ENCODE measurements at regions not wholly inside any gene's neighbourhood (a gene's known extent, or its start where the extent isn't known, plus 50 kb on each side); places are given as distances from the start of the nearest gene placed in this dataset.
A peak's percentile ranks its signal among the peaks of the same experiment; 100 is the strongest.
"Not testable (repeated sequence)": the region's sequence is repeated elsewhere in the genome, so short reads cannot be mapped to it uniquely, and the experiment has no call there.

DNA sequence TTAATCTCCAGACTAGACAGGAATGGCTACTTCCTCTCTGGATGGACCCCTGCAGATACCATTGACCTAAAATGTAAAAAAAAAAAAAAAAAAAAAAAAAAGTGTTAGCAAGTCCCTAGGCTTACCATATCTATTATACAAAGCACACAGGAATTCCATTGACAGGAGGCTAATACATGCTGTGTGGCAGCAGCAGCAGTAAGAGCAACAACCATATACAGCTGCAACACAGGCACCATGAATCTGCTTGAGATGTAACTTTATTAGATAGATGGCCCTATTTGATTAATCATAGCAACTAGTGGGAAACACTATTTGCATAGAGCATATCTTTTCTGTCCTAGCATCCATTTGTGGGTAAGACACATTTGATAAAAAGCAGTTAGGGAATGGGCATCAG, 1447.1 kb downstream of the FAM181B start:
- H3K4me3 ChIP-seq (ENCODE audit: low read depth in 1 of 3, low read length in 3 of 3) = no peak overlapping the region
- H3K36me3 ChIP-seq (ENCODE audit: control insufficient read depth in 3 of 3, insufficient read depth in 2 of 3, low read depth in 1 of 3, low read length in 3 of 3) = no peaks in the 10 kb centered on the region
- no peak for FAIRE-seq
- H3K27me3 ChIP-seq (ENCODE audit: control insufficient read depth in 3 of 3, insufficient read depth in 3 of 3, low read length in 3 of 3) = no peaks in the 10 kb centered on the region
- peaks cover 0 to 15% of the 10 kb centered on the region in 2 donors for H3K9me3 ChIP-seq (ENCODE audit: control insufficient read depth in 2 of 2, insufficient read depth in 1 of 2, low read depth in 1 of 2, low read length in 1 of 2)
- no peak overlapping the region for H3K27ac ChIP-seq (ENCODE audit: low read depth in 1 of 3, low read length in 2 of 3)
- H3K4me1 ChIP-seq (ENCODE audit: control insufficient read depth in 3 of 3, insufficient read depth in 2 of 3, low read depth in 1 of 3, low read length in 2 of 3) = no peaks in the 10 kb centered on the region
- DNase-seq = no peak

DNA sequence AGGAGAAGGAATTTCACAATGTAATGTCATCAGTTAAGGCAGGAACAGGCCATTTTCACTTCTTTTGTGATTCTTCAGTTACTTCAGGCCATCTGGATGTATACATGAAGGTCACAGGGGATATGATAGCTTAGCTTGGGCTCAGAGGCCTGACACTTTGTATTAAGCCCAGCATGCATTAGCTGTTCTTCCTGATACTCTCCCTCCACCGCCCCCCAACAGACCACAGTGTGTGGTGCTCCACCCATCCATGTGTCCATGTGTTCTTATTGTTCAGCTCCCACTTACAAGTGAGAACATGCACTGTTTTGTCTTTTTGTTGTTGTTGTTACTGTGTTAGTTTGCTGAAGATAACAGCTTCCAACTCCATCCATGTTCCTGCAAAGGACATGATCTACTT, 1453.4 kb downstream of the FAM181B start:
- H3K27me3 ChIP-seq (ENCODE audit: control insufficient read depth in 3 of 3, insufficient read depth in 3 of 3, low read length in 3 of 3); DNase-seq; H3K36me3 ChIP-seq (ENCODE audit: control insufficient read depth in 3 of 3, insufficient read depth in 2 of 3, low read depth in 1 of 3, low read length in 3 of 3); H3K4me3 ChIP-seq (ENCODE audit: low read depth in 1 of 3, low read length in 3 of 3); H3K4me1 ChIP-seq (ENCODE audit: control insufficient read depth in 3 of 3, insufficient read depth in 2 of 3, low read depth in 1 of 3, low read length in 2 of 3); FAIRE-seq; H3K27ac ChIP-seq (ENCODE audit: low read depth in 1 of 3, low read length in 2 of 3): not testable (repeated sequence)
- WGBS, 3 donors = 91 to 100% (median 97%) methylated on average over 1 of the region's 1 CpG
- peaks cover 0 to 11% of the 10 kb centered on the region in 2 donors for H3K9me3 ChIP-seq (ENCODE audit: control insufficient read depth in 2 of 2, insufficient read depth in 1 of 2, low read depth in 1 of 2, low read length in 1 of 2)

DNA sequence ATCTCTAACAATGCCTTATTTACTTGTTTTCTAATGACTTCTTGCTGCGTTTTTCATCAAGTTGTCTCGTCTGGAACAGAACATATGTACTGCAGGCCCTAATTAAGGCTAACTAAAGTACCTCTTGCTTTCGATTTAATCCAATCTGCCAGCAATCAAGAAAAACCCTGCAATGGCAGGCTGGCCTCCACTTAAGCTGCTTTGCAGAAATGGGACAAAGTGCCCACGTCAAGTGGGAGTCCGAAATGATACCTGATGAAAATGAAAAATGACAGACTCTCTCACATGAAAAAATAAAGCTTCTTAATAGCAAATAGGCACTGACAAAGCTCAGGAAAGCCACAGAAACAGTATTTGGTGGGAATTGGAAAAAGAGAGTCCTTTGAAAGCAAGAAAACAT, 1454.7 kb downstream of the FAM181B start:
- DNase-seq (no peak), FAIRE-seq (no peak)
- Histone ChIP-seq H3K4me1 (ENCODE audit: control insufficient read depth in 3 of 3, insufficient read depth in 2 of 3, low read depth in 1 of 3, low read length in 2 of 3) (no peaks in the 10 kb centered on the region), H3K4me3 (ENCODE audit: low read depth in 1 of 3, low read length in 3 of 3) (no peak overlapping the region), H3K27ac (ENCODE audit: low read depth in 1 of 3, low read length in 2 of 3) (no peak overlapping the region), H3K27me3 (ENCODE audit: control insufficient read depth in 3 of 3, insufficient read depth in 3 of 3, low read length in 3 of 3) (no peaks in the 10 kb centered on the region), H3K9me3 (ENCODE audit: control insufficient read depth in 2 of 2, insufficient read depth in 1 of 2, low read depth in 1 of 2, low read length in 1 of 2) (peaks cover 0 to 3% of the 10 kb centered on the region in 2 donors), H3K36me3 (ENCODE audit: control insufficient read depth in 3 of 3, insufficient read depth in 2 of 3, low read depth in 1 of 3, low read length in 3 of 3) (no peaks in the 10 kb centered on the region)
- 73 to 89% (median 88%) methylated on average over 5 of the region's 5 CpGs for WGBS, 3 donors

DNA sequence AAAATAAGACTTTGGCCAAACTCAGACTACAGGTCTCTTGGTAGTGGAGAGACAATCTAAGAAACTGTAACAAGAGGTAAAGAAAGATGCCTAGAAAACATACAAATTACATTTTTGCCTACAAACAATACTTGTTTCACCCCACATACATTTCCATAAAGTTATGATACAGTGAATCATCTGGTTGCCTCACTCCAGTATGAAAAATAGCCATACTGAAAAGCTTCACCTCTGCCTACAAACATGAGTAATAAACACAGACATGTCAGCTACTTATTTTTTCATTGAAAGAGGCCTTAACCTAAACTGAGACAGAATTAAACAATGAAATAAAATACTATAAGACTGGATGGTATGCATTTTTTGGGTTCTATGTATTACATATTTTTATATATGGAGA, 1463.0 kb downstream of the FAM181B start:
- no peaks in the 10 kb centered on the region for H3K36me3 ChIP-seq (ENCODE audit: control insufficient read depth in 3 of 3, insufficient read depth in 2 of 3, low read depth in 1 of 3, low read length in 3 of 3)
- H3K4me3 ChIP-seq (ENCODE audit: low read depth in 1 of 3, low read length in 3 of 3) = no peak overlapping the region
- H3K4me1 ChIP-seq (ENCODE audit: control insufficient read depth in 3 of 3, insufficient read depth in 2 of 3, low read depth in 1 of 3, low read length in 2 of 3) = no peaks in the 10 kb centered on the region
- no peak overlapping the region for H3K27ac ChIP-seq (ENCODE audit: low read depth in 1 of 3, low read length in 2 of 3)
- FAIRE-seq (no peak), DNase-seq (no peak)
- no peaks in the 10 kb centered on the region for H3K27me3 ChIP-seq (ENCODE audit: control insufficient read depth in 3 of 3, insufficient read depth in 3 of 3, low read length in 3 of 3)
- H3K9me3 ChIP-seq (ENCODE audit: control insufficient read depth in 2 of 2, insufficient read depth in 1 of 2, low read depth in 1 of 2, low read length in 1 of 2) = no peaks in the 10 kb centered on the region

DNA sequence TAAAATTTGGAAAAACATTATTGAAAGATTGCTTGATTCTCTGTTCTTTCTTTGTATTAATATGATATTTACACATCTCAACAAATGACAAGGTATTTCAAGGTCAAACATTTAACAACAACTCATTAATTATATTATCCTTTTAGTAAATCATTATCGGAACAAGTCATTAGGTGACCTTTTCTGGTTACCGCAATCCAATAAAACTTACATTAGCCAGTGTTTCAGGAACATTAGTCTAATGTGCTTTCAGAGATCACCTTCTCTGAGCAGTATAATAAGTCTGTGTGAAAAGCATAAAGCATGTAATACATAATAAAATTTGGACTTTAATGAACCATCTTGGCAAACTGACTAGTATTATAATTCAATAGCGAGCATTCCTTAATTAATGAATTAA, 1466.4 kb downstream of the FAM181B start:
- Histone ChIP-seq H3K27ac (ENCODE audit: low read depth in 1 of 3, low read length in 2 of 3) (no peak overlapping the region), H3K4me1 (ENCODE audit: control insufficient read depth in 3 of 3, insufficient read depth in 2 of 3, low read depth in 1 of 3, low read length in 2 of 3) (no peaks in the 10 kb centered on the region), H3K4me3 (ENCODE audit: low read depth in 1 of 3, low read length in 3 of 3) (no peak overlapping the region), H3K36me3 (ENCODE audit: control insufficient read depth in 3 of 3, insufficient read depth in 2 of 3, low read depth in 1 of 3, low read length in 3 of 3) (no peaks in the 10 kb centered on the region), H3K9me3 (ENCODE audit: control insufficient read depth in 2 of 2, insufficient read depth in 1 of 2, low read depth in 1 of 2, low read length in 1 of 2) (no peaks in the 10 kb centered on the region), H3K27me3 (ENCODE audit: control insufficient read depth in 3 of 3, insufficient read depth in 3 of 3, low read length in 3 of 3) (no peaks in the 10 kb centered on the region)
- WGBS, 3 donors = 20 to 65% (median 38%) methylated on average over 3 of the region's 3 CpGs
- FAIRE-seq (peak; percentile 82), DNase-seq (peak in 1 of 2 donors; percentile 72)

DNA sequence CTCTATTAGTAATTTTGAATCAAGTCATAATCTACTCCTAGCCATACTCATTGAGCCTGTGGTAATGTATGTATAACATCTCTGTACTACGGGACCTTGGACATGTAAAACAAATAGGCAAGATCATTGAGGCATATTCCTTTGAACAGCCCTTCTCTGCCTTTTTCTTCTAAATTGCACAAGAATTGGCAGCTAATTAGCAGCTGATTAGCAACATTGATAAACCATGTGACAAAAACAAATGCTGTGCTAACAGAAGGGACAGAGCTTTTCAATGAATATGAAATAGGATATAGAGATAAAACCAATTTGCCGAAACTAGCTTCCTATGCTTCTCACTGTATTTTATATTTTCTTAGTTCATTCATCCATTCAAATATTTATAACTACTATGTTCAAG, 1474.2 kb downstream of the FAM181B start:
- H3K4me3 ChIP-seq (ENCODE audit: low read depth in 1 of 3, low read length in 3 of 3) = no peak overlapping the region
- WGBS, 3 donors = 85 to 93% (median 91%) methylated on average over 2 of the region's 2 CpGs
- no peaks in the 10 kb centered on the region for H3K27me3 ChIP-seq (ENCODE audit: control insufficient read depth in 3 of 3, insufficient read depth in 3 of 3, low read length in 3 of 3)
- H3K4me1 ChIP-seq (ENCODE audit: control insufficient read depth in 3 of 3, insufficient read depth in 2 of 3, low read depth in 1 of 3, low read length in 2 of 3) = no peaks in the 10 kb centered on the region
- H3K9me3 ChIP-seq (ENCODE audit: control insufficient read depth in 2 of 2, insufficient read depth in 1 of 2, low read depth in 1 of 2, low read length in 1 of 2) = no peaks in the 10 kb centered on the region
- no peaks in the 10 kb centered on the region for H3K36me3 ChIP-seq (ENCODE audit: control insufficient read depth in 3 of 3, insufficient read depth in 2 of 3, low read depth in 1 of 3, low read length in 3 of 3)
- no peak overlapping the region for H3K27ac ChIP-seq (ENCODE audit: low read depth in 1 of 3, low read length in 2 of 3)
- DNase-seq (no peak), FAIRE-seq (no peak)

DNA sequence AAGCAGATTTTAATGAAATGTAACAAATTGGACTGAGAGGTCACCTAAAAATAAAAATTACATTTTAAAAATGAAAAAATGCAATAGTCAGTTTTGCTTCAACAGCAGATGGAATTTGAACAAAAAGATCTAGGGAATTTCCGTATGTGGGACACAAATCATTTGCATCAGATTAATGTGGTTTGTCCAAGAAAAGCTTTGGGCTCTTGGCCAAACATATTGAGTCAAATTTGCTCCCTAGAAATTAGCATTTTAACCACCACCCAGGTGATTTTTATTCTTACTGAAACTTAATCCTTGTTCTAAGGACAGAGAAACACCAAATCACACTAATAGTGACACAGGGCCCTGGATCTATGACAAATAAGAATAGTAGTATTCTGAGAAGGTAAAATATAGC, 1477.8 kb downstream of the FAM181B start:
- H3K27me3 ChIP-seq (ENCODE audit: control insufficient read depth in 3 of 3, insufficient read depth in 3 of 3, low read length in 3 of 3) = no peaks in the 10 kb centered on the region
- no peak for FAIRE-seq
- no peak overlapping the region for H3K27ac ChIP-seq (ENCODE audit: low read depth in 1 of 3, low read length in 2 of 3)
- H3K4me1 ChIP-seq (ENCODE audit: control insufficient read depth in 3 of 3, insufficient read depth in 2 of 3, low read depth in 1 of 3, low read length in 2 of 3) = peaks cover 0 to 3% (median 0%) of the 10 kb centered on the region in 3 donors
- H3K4me3 ChIP-seq (ENCODE audit: low read depth in 1 of 3, low read length in 3 of 3) = no peak overlapping the region
- no peaks in the 10 kb centered on the region for H3K36me3 ChIP-seq (ENCODE audit: control insufficient read depth in 3 of 3, insufficient read depth in 2 of 3, low read depth in 1 of 3, low read length in 3 of 3)
- DNase-seq = no peak
- 43 to 70% (median 64%) methylated on average over 1 of the region's 1 CpG for WGBS, 3 donors
- no peaks in the 10 kb centered on the region for H3K9me3 ChIP-seq (ENCODE audit: control insufficient read depth in 2 of 2, insufficient read depth in 1 of 2, low read depth in 1 of 2, low read length in 1 of 2)

DNA sequence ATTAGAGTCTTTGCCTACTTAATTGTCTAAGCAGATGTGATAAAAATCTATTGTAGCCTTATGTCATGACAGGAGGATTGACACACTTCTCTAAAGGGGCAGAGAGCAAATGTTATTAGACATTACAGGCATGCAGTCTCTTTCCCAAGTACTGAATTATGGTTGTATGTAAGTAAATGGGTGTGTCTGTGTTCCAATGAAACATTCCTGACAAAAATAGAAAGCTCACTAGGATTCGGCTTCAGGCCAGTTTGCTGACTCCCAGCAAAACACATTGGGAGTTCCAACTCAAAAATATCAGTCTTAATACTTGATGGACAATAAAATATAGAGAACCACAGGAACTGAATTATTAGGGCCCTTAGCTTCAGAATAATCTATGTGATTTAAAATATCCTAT, 1480.4 kb downstream of the FAM181B start:
- peak; percentile 15 to 21 for DNase-seq
- Histone ChIP-seq H3K9me3 (ENCODE audit: control insufficient read depth in 2 of 2, insufficient read depth in 1 of 2, low read depth in 1 of 2, low read length in 1 of 2) (no peaks in the 10 kb centered on the region), H3K4me3 (ENCODE audit: low read depth in 1 of 3, low read length in 3 of 3) (no peak overlapping the region), H3K36me3 (ENCODE audit: control insufficient read depth in 3 of 3, insufficient read depth in 2 of 3, low read depth in 1 of 3, low read length in 3 of 3) (no peaks in the 10 kb centered on the region), H3K27me3 (ENCODE audit: control insufficient read depth in 3 of 3, insufficient read depth in 3 of 3, low read length in 3 of 3) (no peaks in the 10 kb centered on the region), H3K27ac (ENCODE audit: low read depth in 1 of 3, low read length in 2 of 3) (no peak overlapping the region), H3K4me1 (ENCODE audit: control insufficient read depth in 3 of 3, insufficient read depth in 2 of 3, low read depth in 1 of 3, low read length in 2 of 3) (peaks cover 0 to 3% (median 0%) of the 10 kb centered on the region in 3 donors)
- FAIRE-seq = no peak
- 12 to 33% (median 20%) methylated on average over 1 of the region's 1 CpG for WGBS, 3 donors

DNA sequence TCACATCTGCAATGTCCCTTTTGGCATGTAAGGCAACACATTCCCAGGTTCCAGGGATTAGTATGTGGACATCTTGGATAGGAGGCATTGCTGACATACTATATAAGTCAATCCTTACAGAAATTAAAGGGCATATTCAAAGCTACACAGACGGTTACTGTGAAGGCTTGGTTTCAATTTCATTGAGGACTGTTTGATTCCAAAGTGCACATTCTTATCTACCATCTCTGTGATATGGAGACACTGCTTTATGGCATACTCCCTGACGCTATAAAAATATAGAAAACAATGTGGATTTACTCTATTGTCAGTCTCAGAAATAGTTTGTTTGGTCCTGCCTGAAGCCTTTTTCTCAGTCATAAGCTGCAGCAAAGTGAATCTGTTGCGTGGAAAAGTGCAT, 1486.7 kb downstream of the FAM181B start:
- H3K4me3 ChIP-seq (ENCODE audit: low read depth in 1 of 3, low read length in 3 of 3) = no peak overlapping the region
- H3K4me1 ChIP-seq (ENCODE audit: control insufficient read depth in 3 of 3, insufficient read depth in 2 of 3, low read depth in 1 of 3, low read length in 2 of 3) = peaks cover 0 to 11% (median 0%) of the 10 kb centered on the region in 3 donors
- DNase-seq (peak; percentile 82 to 89), FAIRE-seq (no peak)
- no peaks in the 10 kb centered on the region for H3K27me3 ChIP-seq (ENCODE audit: control insufficient read depth in 3 of 3, insufficient read depth in 3 of 3, low read length in 3 of 3)
- 10 to 40% (median 30%) methylated on average over 3 of the region's 3 CpGs for WGBS, 3 donors
- H3K9me3 ChIP-seq (ENCODE audit: control insufficient read depth in 2 of 2, insufficient read depth in 1 of 2, low read depth in 1 of 2, low read length in 1 of 2) = no peaks in the 10 kb centered on the region
- H3K27ac ChIP-seq (ENCODE audit: low read depth in 1 of 3, low read length in 2 of 3) = peak overlapping the region in 1 of 3 donors; percentile 20
- no peaks in the 10 kb centered on the region for H3K36me3 ChIP-seq (ENCODE audit: control insufficient read depth in 3 of 3, insufficient read depth in 2 of 3, low read depth in 1 of 3, low read length in 3 of 3)

Data from small intestine (tissue), 7 donors.